ENCODE measurements at regions not wholly inside any gene's neighbourhood (a gene's known extent, or its start where the extent isn't known, plus 50 kb on each side); places are given as distances from the start of the nearest gene placed in this dataset.

- TF ChIP-seq CTCF (IDR thresholded peaks at IDR 0.05) (no peak), POLR2AphosphoS5 (IDR thresholded peaks at IDR 0.05) (no peak)
These were observed 255.8 kb upstream of the DACH1 start for GRCh38 chr13:72122661-72123255.

Data from sigmoid colon (tissue), 4 donors.